ENCODE measurements at regions not wholly inside any gene's neighbourhood (a gene's known extent, or its start where the extent isn't known, plus 50 kb on each side); places are given as distances from the start of the nearest gene placed in this dataset.

GRCh38 chr9:18347386-18348082 lies 126.4 kb upstream of the ADAMTSL1 start (continued):
- TF ChIP-seq HOXA7 (CRISPR knock-in tag; IDR thresholded peaks at IDR 0.05) (no peak), MYC (IDR thresholded peaks at IDR 0.05; ENCODE audit: borderline replicate concordance, low read length) (no peak)

GRCh38 chr9:18348083-18348475 lies 125.9 kb upstream of the ADAMTSL1 start:
- H3K4me2 ChIP-seq, result no peak overlapping the region

GRCh38 chr9:18349530-18349929 lies 124.4 kb upstream of the ADAMTSL1 start:
- ChIA-PET POLR2A (no interaction called here), CTCF (no interaction called here)
- peaks cover 19% of the 10 kb centered on the region for H3K4me1 ChIP-seq
- DNase-seq (ENCODE audit: low read depth in 1 of 2, low spot score in 1 of 2), result no peak
- FAIRE-seq, result no peak
- no peak overlapping the region for H3K27ac ChIP-seq
- no peak overlapping the region for H3K4me3 ChIP-seq
- H3K9me3 ChIP-seq, result no peaks in the 10 kb centered on the region
- no peak for ATAC-seq
- TF ChIP-seq CEBPB (IDR thresholded peaks at IDR 0.05) (no peak), EP300 (IDR thresholded peaks at IDR 0.05) (no peak), SMC3 (IDR thresholded peaks at IDR 0.05) (no peak), SREBF2 (IDR thresholded peaks at IDR 0.05) (no peak), BCL3 (IDR thresholded peaks at IDR 0.05) (no peak), MYC (IDR thresholded peaks at IDR 0.05; ENCODE audit: borderline replicate concordance, low read length) (no peak), RARB (CRISPR knock-in tag; IDR thresholded peaks at IDR 0.05) (no peak), NPAS2 (CRISPR knock-in tag; IDR thresholded peaks at IDR 0.05; ENCODE audit: borderline replicate concordance) (no peak), MAZ (IDR thresholded peaks at IDR 0.05; ENCODE audit: borderline replicate concordance, low read depth, low read length) (no peak), HEYL (CRISPR knock-in tag; IDR thresholded peaks at IDR 0.05) (no peak), CTCF (IDR thresholded peaks at IDR 0.05) (no peak), ATOH8 (CRISPR knock-in tag; IDR thresholded peaks at IDR 0.05; ENCODE audit: low read depth) (no peak), RFX5 (IDR thresholded peaks at IDR 0.05) (no peak), FOXS1 (CRISPR knock-in tag; IDR thresholded peaks at IDR 0.05) (no peak), EHMT2 (IDR thresholded peaks at IDR 0.05; ENCODE audit: low read depth) (no peak), NR3C1 (IDR thresholded peaks at IDR 0.05) (no peak), JUNB (IDR thresholded peaks at IDR 0.05) (no peak), ZC3H11A (IDR thresholded peaks at IDR 0.05) (no peak), ZSCAN20 (CRISPR knock-in tag; IDR thresholded peaks at IDR 0.05) (no peak)
- WGBS (ENCODE audit: missing lambda C conversion rate), result 15% methylated on average over 3 of the region's 3 CpGs
- H3K4me2 ChIP-seq, result no peak overlapping the region

More at GRCh38 chr9:18348083-18348475, 125.9 kb upstream of the ADAMTSL1 start:
- Histone ChIP-seq H3K9me3 (no peaks in the 10 kb centered on the region), H3K27ac (no peak overlapping the region), H3K4me1 (peaks cover 18% of the 10 kb centered on the region), H3K4me3 (no peak overlapping the region)
- ATAC-seq (no peak), DNase-seq (ENCODE audit: low read depth in 1 of 2, low spot score in 1 of 2) (no peak), FAIRE-seq (no peak)
- POLR2A ChIA-PET, result no interaction called here
- CTCF ChIA-PET, result no interaction called here
- WGBS (ENCODE audit: missing lambda C conversion rate), result 42% methylated on average over 2 of the region's 2 CpGs
- TF ChIP-seq KDM5A (IDR thresholded peaks at IDR 0.05) (no peak), HOXB5 (CRISPR knock-in tag; IDR thresholded peaks at IDR 0.05) (no peak), ELK1 (IDR thresholded peaks at IDR 0.05; ENCODE audit: low read depth, low read length) (no peak), FOXS1 (CRISPR knock-in tag; IDR thresholded peaks at IDR 0.05) (no peak), ZSCAN20 (CRISPR knock-in tag; IDR thresholded peaks at IDR 0.05) (no peak), GATA3 (IDR thresholded peaks at IDR 0.05; ENCODE audit: borderline replicate concordance) (no peak), CHD4 (IDR thresholded peaks at IDR 0.05; ENCODE audit: borderline replicate concordance) (no peak), USF2 (IDR thresholded peaks at IDR 0.05) (no peak), CEBPB (IDR thresholded peaks at IDR 0.05) (no peak), CHD2 (IDR thresholded peaks at IDR 0.05; ENCODE audit: low read length, partially characterized antibody) (no peak), CBX2 (IDR thresholded peaks at IDR 0.05; ENCODE audit: borderline replicate concordance, low read depth) (no peak)

Data from A549 (cell line).